DND-41 (cell line): ENCODE measurements at regions not wholly inside any gene's neighbourhood (a gene's known extent, or its start where the extent isn't known, plus 50 kb on each side); places are given as distances from the start of the nearest gene placed in this dataset.

Experiments used
- CTCF ChIP-seq: IDR thresholded peaks from 2 replicates; pipeline ENCODE4 v1.5.1; 2012; ENCODE audit warnings: borderline replicate concordance, low read length, moderate library complexity, mild to moderate bottlenecking; ENCODE audit not compliant: poor library complexity, severe bottlenecking; ENCODE audit errors: extremely low read depth
- EZH2 ChIP-seq: IDR thresholded peaks from 3 replicates; pipeline ENCODE4 v1.6.1; 2012; ENCODE audit warnings: borderline replicate concordance, low read depth, mild to moderate bottlenecking, moderate library complexity, low read length, inconsistent platforms; ENCODE audit not compliant: severe bottlenecking

DNA sequence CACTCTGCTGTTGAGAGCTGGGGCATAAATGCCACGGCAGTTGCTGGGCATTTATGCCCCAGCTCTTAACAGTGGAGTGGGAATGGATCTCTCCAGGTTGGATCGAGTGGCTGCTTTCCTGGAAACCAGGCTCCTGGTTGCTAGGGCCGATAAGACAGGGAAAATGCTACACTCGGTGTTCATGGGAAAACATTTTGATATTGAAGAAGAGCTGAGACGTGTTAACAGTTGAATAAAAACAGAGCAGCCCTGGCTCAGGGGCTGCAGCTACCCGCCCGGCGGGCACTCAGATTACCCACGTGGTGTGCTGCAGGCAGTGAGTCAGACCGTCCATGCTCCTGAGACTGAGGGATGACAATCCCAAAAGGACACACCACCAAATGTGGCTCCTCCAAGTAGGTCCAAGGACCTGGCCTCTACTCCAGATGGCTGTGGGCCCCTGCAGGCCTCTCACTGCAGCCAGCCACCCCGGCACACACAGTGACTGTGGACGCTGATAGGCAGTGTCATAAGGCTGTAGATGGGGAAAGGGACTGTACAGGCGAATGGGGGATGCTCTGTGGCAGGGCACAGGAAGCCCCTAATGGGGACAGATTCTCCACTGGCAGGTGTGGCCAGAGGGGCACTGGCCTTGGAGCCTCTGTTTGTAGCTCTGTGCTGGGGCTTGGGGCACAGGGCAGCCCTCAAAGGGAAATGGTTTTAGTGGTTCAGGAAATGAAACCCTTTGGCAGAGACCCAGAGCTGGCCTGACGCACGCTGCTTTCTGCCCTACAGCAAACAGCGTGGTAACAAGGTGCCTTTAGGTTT lies 237.8 kb downstream of the LY86 start:
- no peak for TF ChIP-seq CTCF
- no peak for TF ChIP-seq EZH2
